D721Med (cell line): ENCODE measurements at regions not wholly inside any gene's neighbourhood (a gene's known extent, or its start where the extent isn't known, plus 50 kb on each side); places are given as distances from the start of the nearest gene placed in this dataset.

Source experiments
- DNase-seq: peaks from one replicate; pipeline ENCODE4 v3.0.0; 2011; ENCODE audit warnings: low spot score; ENCODE audit not compliant: insufficient read length
- FAIRE-seq: peaks from 2 replicates; lab custom pipeline; 2011; peaks lifted over from hg19 to GRCh38; lab: Jason Lieb, UNC
- TF ChIP-seq, protein P1 (sequence below): IDR thresholded peaks from 2 replicates; pipeline ENCODE4 v1.5.1; 2012; ENCODE audit warnings: mild to moderate bottlenecking, control low read depth; ENCODE audit not compliant: insufficient read depth; ENCODE audit errors: missing control alignments

DNA sequence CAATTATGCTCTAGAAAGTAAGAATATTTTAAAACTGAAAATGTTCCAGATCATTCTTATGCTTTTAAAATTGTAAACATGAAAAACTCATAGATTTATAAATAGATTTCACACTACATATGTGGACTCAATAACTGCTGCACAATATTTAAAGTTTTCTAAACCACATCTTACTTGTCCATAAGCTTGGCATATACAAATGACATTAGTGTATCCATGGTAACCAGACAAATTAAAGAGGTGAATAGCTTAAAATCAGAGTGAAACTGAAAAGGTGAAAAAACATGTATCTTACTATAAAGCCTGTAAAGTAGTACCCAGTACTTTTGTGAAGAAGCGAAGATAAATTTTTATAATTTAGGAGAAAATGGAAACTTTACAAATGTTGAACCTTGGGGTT lies 151.2 kb upstream of the MYO16 start:
- no peak for FAIRE-seq
- DNase-seq, result no peak
- TF ChIP-seq, protein P1, sequence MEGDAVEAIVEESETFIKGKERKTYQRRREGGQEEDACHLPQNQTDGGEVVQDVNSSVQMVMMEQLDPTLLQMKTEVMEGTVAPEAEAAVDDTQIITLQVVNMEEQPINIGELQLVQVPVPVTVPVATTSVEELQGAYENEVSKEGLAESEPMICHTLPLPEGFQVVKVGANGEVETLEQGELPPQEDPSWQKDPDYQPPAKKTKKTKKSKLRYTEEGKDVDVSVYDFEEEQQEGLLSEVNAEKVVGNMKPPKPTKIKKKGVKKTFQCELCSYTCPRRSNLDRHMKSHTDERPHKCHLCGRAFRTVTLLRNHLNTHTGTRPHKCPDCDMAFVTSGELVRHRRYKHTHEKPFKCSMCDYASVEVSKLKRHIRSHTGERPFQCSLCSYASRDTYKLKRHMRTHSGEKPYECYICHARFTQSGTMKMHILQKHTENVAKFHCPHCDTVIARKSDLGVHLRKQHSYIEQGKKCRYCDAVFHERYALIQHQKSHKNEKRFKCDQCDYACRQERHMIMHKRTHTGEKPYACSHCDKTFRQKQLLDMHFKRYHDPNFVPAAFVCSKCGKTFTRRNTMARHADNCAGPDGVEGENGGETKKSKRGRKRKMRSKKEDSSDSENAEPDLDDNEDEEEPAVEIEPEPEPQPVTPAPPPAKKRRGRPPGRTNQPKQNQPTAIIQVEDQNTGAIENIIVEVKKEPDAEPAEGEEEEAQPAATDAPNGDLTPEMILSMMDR, result no peak

- FAIRE-seq (no peak), DNase-seq (no peak)
- TF ChIP-seq, protein P1, result no peak
Observed at GRCh38 chr13:108483981-108484380, 145.4 kb upstream of the MYO16 start.

- TF ChIP-seq, protein P1, result no peak
- no peak for FAIRE-seq
- DNase-seq, result no peak
Observed at GRCh38 chr13:108486096-108486495, 143.3 kb upstream of the MYO16 start.

DNA sequence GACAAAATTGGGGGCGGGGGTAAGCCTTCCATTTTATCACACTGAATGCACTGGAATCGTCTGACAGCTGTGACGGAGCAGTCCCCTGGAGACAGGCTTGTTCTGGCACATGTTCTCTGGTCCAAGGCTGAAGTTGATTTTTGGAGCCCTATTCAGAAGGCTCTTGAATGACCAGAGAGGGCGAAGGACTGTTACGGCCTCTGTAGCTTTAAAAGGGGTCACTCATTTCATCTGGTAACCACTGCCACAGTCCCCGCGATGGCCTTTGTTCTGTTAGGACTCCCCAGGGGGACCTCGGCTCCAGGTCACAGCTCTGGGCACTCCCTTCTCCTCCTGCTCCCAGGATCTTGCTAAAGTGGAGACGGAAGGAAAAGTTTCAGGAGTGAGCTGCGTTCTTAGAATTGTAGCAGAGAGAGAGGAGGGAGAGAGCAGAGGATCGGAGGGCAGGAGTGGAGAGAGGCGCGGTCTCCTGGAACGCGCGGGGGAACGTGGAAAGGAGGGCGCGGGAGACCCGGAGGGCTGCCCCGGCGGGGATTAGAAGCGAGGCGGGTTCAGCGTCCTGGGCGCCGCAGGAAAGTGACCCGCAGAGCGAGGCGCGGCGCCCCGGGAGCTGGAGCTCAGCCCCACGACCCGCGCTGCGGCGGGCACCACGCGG lies 134.3 kb upstream of the MYO16 start:
- no peak for DNase-seq
- TF ChIP-seq, protein P1, result no peak

DNA sequence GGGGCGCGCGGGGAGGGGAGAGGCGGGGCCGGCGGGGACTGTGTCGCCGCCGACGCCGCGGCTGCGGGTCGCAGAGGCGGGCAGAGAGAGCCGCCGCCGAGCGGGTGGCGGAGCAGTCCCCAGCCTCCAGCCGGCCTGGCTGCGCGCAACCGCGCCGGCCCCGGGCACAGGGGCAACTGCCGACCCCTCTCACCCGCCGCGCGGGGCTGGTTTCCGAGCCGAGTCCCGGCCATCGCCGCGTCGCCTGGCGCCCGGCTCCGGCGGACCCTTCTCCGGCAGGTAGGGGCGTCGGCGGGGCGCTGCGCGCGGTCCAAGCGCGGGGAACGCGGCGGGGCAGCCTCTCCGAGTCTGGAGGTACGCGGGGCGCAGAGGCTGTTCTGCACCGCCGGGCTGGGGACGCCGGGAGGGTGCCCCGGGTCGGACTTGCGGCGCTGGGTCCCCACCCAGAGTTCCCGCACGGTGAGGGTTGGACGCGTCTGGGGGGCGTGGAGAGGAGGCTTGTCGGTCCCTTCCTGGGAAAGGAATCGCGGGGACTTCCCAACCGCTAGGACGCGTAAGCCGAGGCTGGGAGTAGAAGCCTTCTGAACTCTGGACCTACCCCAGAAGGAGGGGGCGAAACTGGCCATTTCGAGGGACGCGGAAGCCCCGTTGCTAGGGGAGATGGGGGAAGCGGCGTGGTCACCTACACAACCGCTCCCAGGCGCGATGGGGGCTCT lies 133.6 kb upstream of the MYO16 start:
- TF ChIP-seq, protein P1, result no peak
- DNase-seq (no peak), FAIRE-seq (no peak)

More for the DNA sequence above, 134.3 kb upstream of the MYO16 start:
- FAIRE-seq, result no peak

GRCh38 chr13:108496362-108497210 lies 132.8 kb upstream of the MYO16 start:
- FAIRE-seq (no peak), DNase-seq (no peak)
- TF ChIP-seq, protein P1, result no peak
